Upper lobe of left lung (tissue), 6 donors: ENCODE measurements at regions not wholly inside any gene's neighbourhood (a gene's known extent, or its start where the extent isn't known, plus 50 kb on each side); places are given as distances from the start of the nearest gene placed in this dataset.

ENCODE experiments used
- ATAC-seq, 2 donors: fragments of 200-7000 bp; cut with Tn5 transposase; one replicate each; pipeline ENCODE4 v1.9.1; 2022; ENCODE audit warnings: mild to moderate bottlenecking in 2 of 2, moderate library complexity in 2 of 2; ENCODE audit not compliant: low FRiP score in 2 of 2
- DNase-seq, 2 donors: peaks; one replicate each; pipeline ENCODE4 v3.0.0-alpha.2; 2019 to 2020
- H3K27ac ChIP-seq, 4 donors: fragments of 200-600 bp; sonication (generic); one replicate each; pipeline ENCODE4 v1.5.1; 2016 to 2019
- H3K27me3 ChIP-seq, 4 donors: fragments of 200-600 bp; sonication (generic); one replicate each; pipeline ENCODE4 v1.5.1; 2017 to 2019
- H3K36me3 ChIP-seq, 4 donors: fragments of 200-600 bp; sonication (generic); one replicate each; pipeline ENCODE4 v1.5.1; 2016 to 2019
- H3K4me1 ChIP-seq, 4 donors: fragments of 200-600 bp; sonication (generic); one replicate each; pipeline ENCODE4 v1.5.1; 2018 to 2019
- H3K4me3 ChIP-seq, 4 donors: fragments of 200-600 bp; sonication (generic); one replicate each; pipeline ENCODE4 v1.5.1; 2017 to 2019; ENCODE audit warnings: mild to moderate bottlenecking in 2 of 4, moderate library complexity in 1 of 4
- H3K9me3 ChIP-seq, 4 donors: fragments of 200-600 bp; sonication (generic); one replicate each; pipeline ENCODE4 v1.5.1; 2018 to 2019
- EP300 ChIP-seq, 4 donors: sonication (generic); formaldehyde crosslinking; IDR thresholded peaks; one replicate each; pipeline ENCODE4 v1.5.1; 2017; ENCODE audit warnings: antibody characterized with exemption in 4 of 4, control low read depth in 2 of 4
- POLR2A ChIP-seq, 4 donors: fragments of 450-650 bp; IDR thresholded peaks; one replicate each; pipeline ENCODE4 v1.5.1; 2016 to 2017; ENCODE audit warnings: antibody characterized with exemption in 4 of 4, mild to moderate bottlenecking in 2 of 4
- POLR2AphosphoS5 ChIP-seq, 2 donors: sonication (generic); formaldehyde crosslinking; IDR thresholded peaks; one replicate each; pipeline ENCODE4 v1.5.1; 2017; ENCODE audit warnings: antibody characterized with exemption in 2 of 2
- WGBS, 2 donors: methylation state at CpG; one replicate each; pipeline ENCODE4 v1.1.5; 2017 to 2018; 5-methylcytosine and 5-hydroxymethylcytosine counted together
- TF ChIP-seq, protein P1 (sequence below), 6 experiments: fragments of 450-650 bp in 4 of 6; fragments of 200-600 bp in 2 of 6; sonication (generic) in 2 of 6; IDR thresholded peaks; one replicate each; pipeline ENCODE4 v1.5.1; 2016 to 2019; ENCODE audit warnings: antibody characterized with exemption in 6 of 6
- donor health status: DM: no; HTN: no; CAD: no; lungs with moderate emphysema.
- donor health status: DM: no; HTN: yes; CAD: no; lungs with severe emphysema.

- TF ChIP-seq POLR2A (IDR thresholded peaks at IDR 0.05) (no peak), POLR2AphosphoS5 (IDR thresholded peaks at IDR 0.05) (no peak), EP300 (IDR thresholded peaks at IDR 0.05) (no peak)
- TF ChIP-seq, protein P1, sequence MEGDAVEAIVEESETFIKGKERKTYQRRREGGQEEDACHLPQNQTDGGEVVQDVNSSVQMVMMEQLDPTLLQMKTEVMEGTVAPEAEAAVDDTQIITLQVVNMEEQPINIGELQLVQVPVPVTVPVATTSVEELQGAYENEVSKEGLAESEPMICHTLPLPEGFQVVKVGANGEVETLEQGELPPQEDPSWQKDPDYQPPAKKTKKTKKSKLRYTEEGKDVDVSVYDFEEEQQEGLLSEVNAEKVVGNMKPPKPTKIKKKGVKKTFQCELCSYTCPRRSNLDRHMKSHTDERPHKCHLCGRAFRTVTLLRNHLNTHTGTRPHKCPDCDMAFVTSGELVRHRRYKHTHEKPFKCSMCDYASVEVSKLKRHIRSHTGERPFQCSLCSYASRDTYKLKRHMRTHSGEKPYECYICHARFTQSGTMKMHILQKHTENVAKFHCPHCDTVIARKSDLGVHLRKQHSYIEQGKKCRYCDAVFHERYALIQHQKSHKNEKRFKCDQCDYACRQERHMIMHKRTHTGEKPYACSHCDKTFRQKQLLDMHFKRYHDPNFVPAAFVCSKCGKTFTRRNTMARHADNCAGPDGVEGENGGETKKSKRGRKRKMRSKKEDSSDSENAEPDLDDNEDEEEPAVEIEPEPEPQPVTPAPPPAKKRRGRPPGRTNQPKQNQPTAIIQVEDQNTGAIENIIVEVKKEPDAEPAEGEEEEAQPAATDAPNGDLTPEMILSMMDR (IDR thresholded peaks at IDR 0.05): no peak
- 6 to 7% methylated on average over 17 of the region's 17 CpGs for WGBS, 2 donors
These were observed 102.8 kb upstream of the HSD17B12 start for GRCh38 chr11:43577566-43578264.

DNA sequence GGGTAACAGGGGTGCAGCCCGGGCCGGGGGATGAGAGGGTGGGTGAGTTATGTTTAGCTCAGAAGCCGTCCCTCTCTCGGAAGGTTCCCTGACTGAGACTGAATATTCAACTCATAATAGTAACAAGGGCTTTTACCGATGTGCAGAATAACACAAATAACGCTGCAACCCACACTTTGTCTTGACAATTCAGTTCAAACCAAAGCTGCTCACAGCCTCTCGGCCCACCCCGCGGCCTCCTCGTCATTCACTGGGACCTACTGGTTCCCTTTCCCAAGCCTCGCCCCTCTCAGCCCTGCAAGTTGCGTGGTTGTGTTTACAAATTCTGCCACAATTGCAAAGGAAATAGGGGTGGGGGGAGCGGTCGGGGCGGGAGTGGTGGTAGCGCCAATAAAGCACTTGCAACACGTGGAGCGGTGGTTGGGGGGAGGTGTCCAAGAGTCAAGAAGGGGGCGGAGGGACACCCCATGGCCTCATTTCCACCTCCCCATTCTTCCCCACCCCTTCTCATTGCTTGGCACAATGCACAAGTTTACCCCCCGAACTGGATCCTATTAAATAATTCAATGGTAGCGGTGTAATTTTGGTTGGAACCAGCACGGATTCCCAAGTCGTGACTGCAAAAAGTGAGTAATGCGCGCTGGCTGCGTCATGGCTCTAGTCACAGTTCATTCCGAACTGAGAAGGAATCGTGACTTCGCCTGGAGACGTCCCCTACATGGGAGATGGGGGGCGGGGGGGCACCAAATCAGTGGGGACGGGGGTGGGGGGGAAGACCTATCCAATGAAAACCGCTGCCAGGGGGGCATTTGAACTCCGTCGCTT lies 102.0 kb upstream of the HSD17B12 start:
- ATAC-seq: no peak
- Histone ChIP-seq H3K27ac (no peak overlapping the region), H3K27me3 (peaks cover 0 to 79% (median 50%) of the 10 kb centered on the region in 4 donors), H3K36me3 (no peaks in the 10 kb centered on the region), H3K4me3 (peak overlapping the region in 3 of 4 donors; percentile 45 to 50 (median 50)), H3K9me3 (no peaks in the 10 kb centered on the region), H3K4me1 (peaks cover 37 to 68% (median 45%) of the 10 kb centered on the region in 4 donors)
- DNase-seq: peak in 1 of 2 donors; percentile 37
- TF ChIP-seq POLR2AphosphoS5 (IDR thresholded peaks at IDR 0.05) (no peak), EP300 (IDR thresholded peaks at IDR 0.05) (no peak), POLR2A (IDR thresholded peaks at IDR 0.05) (no peak)
- TF ChIP-seq, protein P1 (IDR thresholded peaks at IDR 0.05): no peak
- WGBS, 2 donors: 3 to 4% methylated on average over 30 to 35 of the region's 35 CpGs

More at GRCh38 chr11:43577566-43578264, 102.8 kb upstream of the HSD17B12 start:
- H3K27ac ChIP-seq: no peak overlapping the region
- H3K27me3 ChIP-seq: peaks cover 0 to 76% (median 44%) of the 10 kb centered on the region in 4 donors
- no peak for ATAC-seq
- no peak for DNase-seq
- H3K36me3 ChIP-seq: no peaks in the 10 kb centered on the region
- no peak overlapping the region for H3K4me3 ChIP-seq
- no peaks in the 10 kb centered on the region for H3K9me3 ChIP-seq
- peaks cover 37 to 68% (median 45%) of the 10 kb centered on the region in 4 donors for H3K4me1 ChIP-seq

- DNase-seq: peak in 1 of 2 donors; percentile 86
- no peaks in the 10 kb centered on the region for H3K9me3 ChIP-seq
- no peak overlapping the region for H3K27ac ChIP-seq
- H3K4me3 ChIP-seq: peak overlapping the region; percentile 29 to 50 (median 48)
- no peak for TF ChIP-seq POLR2AphosphoS5 (IDR thresholded peaks at IDR 0.05)
- TF ChIP-seq EP300 (IDR thresholded peaks at IDR 0.05): no peak
- TF ChIP-seq, protein P1 (IDR thresholded peaks at IDR 0.05): no peak
- TF ChIP-seq POLR2A (IDR thresholded peaks at IDR 0.05): no peak
- no peaks in the 10 kb centered on the region for H3K36me3 ChIP-seq
- peaks cover 37 to 68% (median 45%) of the 10 kb centered on the region in 4 donors for H3K4me1 ChIP-seq
- peaks cover 0 to 79% (median 51%) of the 10 kb centered on the region in 4 donors for H3K27me3 ChIP-seq
- no peak for ATAC-seq
- 0 to 1% methylated on average over 12 to 73 of the region's 83 CpGs for WGBS, 2 donors
These were observed 101.2 kb upstream of the HSD17B12 start for GRCh38 chr11:43579171-43579918.

- WGBS, 2 donors: 0 to 2% methylated on average over 5 of the region's 5 CpGs
- Histone ChIP-seq H3K36me3 (no peaks in the 10 kb centered on the region), H3K4me3 (peak overlapping the region; percentile 29 to 50 (median 48)), H3K9me3 (no peaks in the 10 kb centered on the region), H3K27me3 (peaks cover 0 to 77% (median 49%) of the 10 kb centered on the region in 4 donors), H3K27ac (no peak overlapping the region), H3K4me1 (peaks cover 37 to 64% (median 43%) of the 10 kb centered on the region in 4 donors)
- TF ChIP-seq POLR2A (IDR thresholded peaks at IDR 0.05) (no peak), EP300 (IDR thresholded peaks at IDR 0.05) (no peak), POLR2AphosphoS5 (IDR thresholded peaks at IDR 0.05) (no peak)
- TF ChIP-seq, protein P1 (IDR thresholded peaks at IDR 0.05): no peak
- DNase-seq (no peak), ATAC-seq (no peak)
These were observed 100.6 kb upstream of the HSD17B12 start for GRCh38 chr11:43579919-43580276.
